Neural cell (in vitro differentiated cells): ENCODE measurements at regions not wholly inside any gene's neighbourhood (a gene's known extent, or its start where the extent isn't known, plus 50 kb on each side); places are given as distances from the start of the nearest gene placed in this dataset.

Source experiments
- EZH2 ChIP-seq: fragments of 200-600, 300-800 bp; shearing (Covaris generic), sonication (generic); IDR thresholded peaks from 2 replicates; pipeline ENCODE4 v1.6.1; 2014; ENCODE audit warnings: antibody characterized with exemption, low read length, borderline replicate concordance, mild to moderate bottlenecking; ENCODE audit not compliant: insufficient read depth, poor library complexity, severe bottlenecking
- REST ChIP-seq: IDR thresholded peaks from 2 replicates; pipeline ENCODE4 v1.6.1; 2012; ENCODE audit warnings: borderline replicate concordance
- TF ChIP-seq, protein P1 (sequence below): fragments of 450-650 bp; IDR thresholded peaks from 2 replicates; pipeline ENCODE4 v1.5.1; 2014; ENCODE audit warnings: antibody characterized with exemption, mild to moderate bottlenecking, moderate library complexity; ENCODE audit not compliant: poor library complexity, severe bottlenecking

- TF ChIP-seq REST, result no peak
- TF ChIP-seq, protein P1, sequence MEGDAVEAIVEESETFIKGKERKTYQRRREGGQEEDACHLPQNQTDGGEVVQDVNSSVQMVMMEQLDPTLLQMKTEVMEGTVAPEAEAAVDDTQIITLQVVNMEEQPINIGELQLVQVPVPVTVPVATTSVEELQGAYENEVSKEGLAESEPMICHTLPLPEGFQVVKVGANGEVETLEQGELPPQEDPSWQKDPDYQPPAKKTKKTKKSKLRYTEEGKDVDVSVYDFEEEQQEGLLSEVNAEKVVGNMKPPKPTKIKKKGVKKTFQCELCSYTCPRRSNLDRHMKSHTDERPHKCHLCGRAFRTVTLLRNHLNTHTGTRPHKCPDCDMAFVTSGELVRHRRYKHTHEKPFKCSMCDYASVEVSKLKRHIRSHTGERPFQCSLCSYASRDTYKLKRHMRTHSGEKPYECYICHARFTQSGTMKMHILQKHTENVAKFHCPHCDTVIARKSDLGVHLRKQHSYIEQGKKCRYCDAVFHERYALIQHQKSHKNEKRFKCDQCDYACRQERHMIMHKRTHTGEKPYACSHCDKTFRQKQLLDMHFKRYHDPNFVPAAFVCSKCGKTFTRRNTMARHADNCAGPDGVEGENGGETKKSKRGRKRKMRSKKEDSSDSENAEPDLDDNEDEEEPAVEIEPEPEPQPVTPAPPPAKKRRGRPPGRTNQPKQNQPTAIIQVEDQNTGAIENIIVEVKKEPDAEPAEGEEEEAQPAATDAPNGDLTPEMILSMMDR, result no peak
- TF ChIP-seq EZH2, result no peak
These were observed 85.8 kb upstream of the AHI1 start for GRCh38 chr6:135583256-135583761.
